WERI-Rb-1 (cell line): ENCODE measurements at regions not wholly inside any gene's neighbourhood (a gene's known extent, or its start where the extent isn't known, plus 50 kb on each side); places are given as distances from the start of the nearest gene placed in this dataset.
"Not testable (repeated sequence)": the region's sequence is repeated elsewhere in the genome, so short reads cannot be mapped to it uniquely, and the experiment has no call there.

Source experiments
- DNase-seq: peaks from one replicate; pipeline ENCODE4 v3.0.0-alpha.2; 2020
- H3K27ac ChIP-seq: fragments of 250-450 bp; sonication (Bioruptor Pico); 2 replicates; pipeline ENCODE4 v1.5.1; 2020; ENCODE audit warnings: mild to moderate bottlenecking, moderate library complexity
- H3K27me3 ChIP-seq: fragments of 250-450 bp; sonication (Bioruptor Pico); 2 replicates; pipeline ENCODE4 v1.5.1; 2021; ENCODE audit warnings: mild to moderate bottlenecking, low read depth, moderate library complexity; ENCODE audit not compliant: insufficient read depth, severe bottlenecking
- H3K36me3 ChIP-seq: fragments of 250-450 bp; sonication (Bioruptor Pico); 2 replicates; pipeline ENCODE4 v1.5.1; 2020; ENCODE audit warnings: mild to moderate bottlenecking, moderate library complexity
- H3K4me3 ChIP-seq: 2 replicates; pipeline ENCODE4 v1.5.1; 2011; ENCODE audit warnings: low read depth, mild to moderate bottlenecking, control low read depth, low read length
- H3K9me3 ChIP-seq: fragments of 250-450 bp; sonication (Bioruptor Pico); 2 replicates; pipeline ENCODE4 v1.5.1; 2021; ENCODE audit warnings: mild to moderate bottlenecking, moderate library complexity; ENCODE audit not compliant: severe bottlenecking
- TF ChIP-seq, protein P1 (sequence below): IDR thresholded peaks from 2 replicates; pipeline ENCODE4 v1.5.1; 2011; ENCODE audit warnings: low read depth, mild to moderate bottlenecking, control low read depth, inconsistent platforms, low read length

DNA sequence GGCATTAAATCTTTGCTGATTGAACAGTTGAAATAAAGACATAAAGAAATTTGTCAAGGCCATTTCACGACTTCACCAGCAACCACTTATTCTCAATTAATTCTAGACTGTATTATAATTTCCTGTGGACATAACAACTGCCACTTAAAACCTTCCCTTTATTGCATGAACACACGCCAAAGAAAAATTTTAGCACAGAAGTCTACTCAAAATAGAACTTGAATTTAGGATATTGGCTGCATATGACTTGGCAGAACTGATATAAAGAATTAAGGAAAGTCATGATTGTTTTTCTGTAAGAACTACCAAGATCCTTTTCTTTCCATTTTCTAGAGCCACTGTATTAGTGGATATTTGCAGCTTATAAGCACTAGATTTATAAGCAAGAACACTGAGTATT, 226.5 kb upstream of the AKR1E2 start:
- Histone ChIP-seq H3K4me3 (no peak overlapping the region), H3K27ac (no peak overlapping the region), H3K36me3 (no peaks in the 10 kb centered on the region), H3K27me3 (no peaks in the 10 kb centered on the region), H3K9me3 (no peaks in the 10 kb centered on the region)
- DNase-seq = no peak
- TF ChIP-seq, protein P1, sequence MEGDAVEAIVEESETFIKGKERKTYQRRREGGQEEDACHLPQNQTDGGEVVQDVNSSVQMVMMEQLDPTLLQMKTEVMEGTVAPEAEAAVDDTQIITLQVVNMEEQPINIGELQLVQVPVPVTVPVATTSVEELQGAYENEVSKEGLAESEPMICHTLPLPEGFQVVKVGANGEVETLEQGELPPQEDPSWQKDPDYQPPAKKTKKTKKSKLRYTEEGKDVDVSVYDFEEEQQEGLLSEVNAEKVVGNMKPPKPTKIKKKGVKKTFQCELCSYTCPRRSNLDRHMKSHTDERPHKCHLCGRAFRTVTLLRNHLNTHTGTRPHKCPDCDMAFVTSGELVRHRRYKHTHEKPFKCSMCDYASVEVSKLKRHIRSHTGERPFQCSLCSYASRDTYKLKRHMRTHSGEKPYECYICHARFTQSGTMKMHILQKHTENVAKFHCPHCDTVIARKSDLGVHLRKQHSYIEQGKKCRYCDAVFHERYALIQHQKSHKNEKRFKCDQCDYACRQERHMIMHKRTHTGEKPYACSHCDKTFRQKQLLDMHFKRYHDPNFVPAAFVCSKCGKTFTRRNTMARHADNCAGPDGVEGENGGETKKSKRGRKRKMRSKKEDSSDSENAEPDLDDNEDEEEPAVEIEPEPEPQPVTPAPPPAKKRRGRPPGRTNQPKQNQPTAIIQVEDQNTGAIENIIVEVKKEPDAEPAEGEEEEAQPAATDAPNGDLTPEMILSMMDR = no peak

- H3K27ac ChIP-seq, DNase-seq, H3K27me3 ChIP-seq, H3K4me3 ChIP-seq, H3K36me3 ChIP-seq, H3K9me3 ChIP-seq: not testable (repeated sequence)
Measured at GRCh38 chr10:4597898-4598297, 228.1 kb upstream of the AKR1E2 start.

DNA sequence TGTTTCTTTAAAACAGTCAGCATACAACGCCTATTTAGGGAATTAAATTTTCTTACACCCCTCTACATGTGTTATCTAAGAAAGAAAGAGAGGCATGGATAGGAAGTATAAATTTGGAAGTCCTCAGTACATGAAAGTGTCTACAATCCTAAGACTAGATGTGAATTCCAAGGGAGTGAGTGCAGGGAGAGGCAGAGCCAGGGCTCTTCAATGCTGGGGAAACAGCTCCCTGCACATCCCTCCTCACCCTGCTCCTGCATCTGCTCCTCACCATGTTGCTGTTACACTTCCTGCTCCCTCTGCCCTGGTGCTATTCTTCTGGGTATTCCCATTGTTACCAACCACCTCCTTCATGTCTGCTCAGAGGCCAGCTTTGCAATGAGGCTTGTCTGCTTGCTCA, 229.1 kb upstream of the AKR1E2 start:
- no peaks in the 10 kb centered on the region for H3K27me3 ChIP-seq
- no peak for DNase-seq
- H3K9me3 ChIP-seq = no peaks in the 10 kb centered on the region
- no peak overlapping the region for H3K4me3 ChIP-seq
- no peaks in the 10 kb centered on the region for H3K36me3 ChIP-seq
- TF ChIP-seq, protein P1 = no peak
- H3K27ac ChIP-seq = no peak overlapping the region

- H3K9me3 ChIP-seq = no peaks in the 10 kb centered on the region
- no peaks in the 10 kb centered on the region for H3K36me3 ChIP-seq
- no peaks in the 10 kb centered on the region for H3K27me3 ChIP-seq
- DNase-seq = no peak
- no peak overlapping the region for H3K4me3 ChIP-seq
- no peak overlapping the region for H3K27ac ChIP-seq
- TF ChIP-seq, protein P1 = no peak
Measured at GRCh38 chr10:4595719-4596319, 230.2 kb upstream of the AKR1E2 start.

DNA sequence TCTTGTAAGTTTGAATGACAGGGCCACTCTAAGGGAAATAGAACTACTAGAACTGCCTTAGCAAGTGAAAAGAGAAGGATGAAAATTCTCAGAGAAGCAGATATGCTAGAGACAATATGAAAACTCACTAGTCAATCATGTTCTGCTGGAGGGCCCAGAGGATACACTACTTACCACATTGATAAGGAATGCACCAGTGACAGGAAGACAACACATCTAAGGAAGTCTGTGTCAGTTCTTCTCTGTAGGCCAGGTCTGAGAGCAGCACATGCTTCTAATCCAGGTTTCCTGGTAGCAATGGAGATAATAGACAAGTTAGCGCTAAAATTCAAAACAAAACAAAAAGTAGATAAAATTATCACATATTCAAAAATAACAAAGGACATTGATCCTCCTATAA, 235.2 kb upstream of the AKR1E2 start:
- TF ChIP-seq, protein P1 = no peak
- Histone ChIP-seq H3K27me3 (no peaks in the 10 kb centered on the region), H3K9me3 (no peaks in the 10 kb centered on the region), H3K36me3 (no peaks in the 10 kb centered on the region), H3K4me3 (no peak overlapping the region), H3K27ac (no peak overlapping the region)
- DNase-seq = no peak

- Histone ChIP-seq H3K36me3 (no peaks in the 10 kb centered on the region), H3K27me3 (no peaks in the 10 kb centered on the region), H3K4me3 (no peak overlapping the region), H3K27ac (no peak overlapping the region), H3K9me3 (no peaks in the 10 kb centered on the region)
- DNase-seq = no peak
- TF ChIP-seq, protein P1 = no peak
Measured at GRCh38 chr10:4588824-4589223, 237.2 kb upstream of the AKR1E2 start.
